ENCODE measurements at regions not wholly inside any gene's neighbourhood (a gene's known extent, or its start where the extent isn't known, plus 50 kb on each side); places are given as distances from the start of the nearest gene placed in this dataset.

GRCh38 chr10:101285519-101286070 lies 56.3 kb upstream of the LBX1 start:
- TF ChIP-seq CTCF (CRISPR knock-in tag; IDR thresholded peaks at IDR 0.05) (no peak), ZNF788 (CRISPR knock-in tag; IDR thresholded peaks at IDR 0.05; ENCODE audit: borderline replicate concordance) (no peak), NR2F2 (IDR thresholded peaks at IDR 0.05; ENCODE audit: borderline replicate concordance, low read depth) (no peak), MIER3 (CRISPR knock-in tag; IDR thresholded peaks at IDR 0.05; ENCODE audit: borderline replicate concordance) (no peak), KLF13 (CRISPR knock-in tag; IDR thresholded peaks at IDR 0.05) (no peak), ZNF704 (CRISPR knock-in tag; IDR thresholded peaks at IDR 0.05; ENCODE audit: borderline replicate concordance) (no peak), POLR2A (IDR thresholded peaks at IDR 0.05; ENCODE audit: insufficient read depth in 1 of 2, low read depth in 2 of 2, low read length in 2 of 2) (no peak), RBM39 (IDR thresholded peaks at IDR 0.05; ENCODE audit: low read depth, low read length, poor library complexity, severe bottlenecking) (no peak)

Data from HepG2 (cell line).